ENCODE measurements at regions not wholly inside any gene's neighbourhood (a gene's known extent, or its start where the extent isn't known, plus 50 kb on each side); places are given as distances from the start of the nearest gene placed in this dataset.
"Not testable (repeated sequence)": the region's sequence is repeated elsewhere in the genome, so short reads cannot be mapped to it uniquely, and the experiment has no call there.

- H3K27me3 ChIP-seq; H3K27ac ChIP-seq; intact Hi-C loops (cut with DNase I); H3K4me1 ChIP-seq; H3K4me3 ChIP-seq; H3K9me3 ChIP-seq; ATAC-seq; H3K36me3 ChIP-seq; DNase-seq: not testable (repeated sequence)
These were observed 189.2 kb upstream of the WSB1 start for GRCh38 chr17:27104605-27105221.

- Histone ChIP-seq H3K9me3 (no peaks in the 10 kb centered on the region), H3K36me3 (no peaks in the 10 kb centered on the region), H3K4me1 (no peaks in the 10 kb centered on the region), H3K4me3 (no peak overlapping the region), H3K27ac (no peak overlapping the region), H3K27me3 (no peaks in the 10 kb centered on the region)
- DNase-seq = no peak
- intact Hi-C loops (cut with DNase I) = no loop called here
- no peak for ATAC-seq
- no peak for TF ChIP-seq CTCF (IDR thresholded peaks at IDR 0.05)
These were observed 188.3 kb upstream of the WSB1 start for GRCh38 chr17:27105636-27106035.

GRCh38 chr17:27106347-27106981 is 187.4 kb upstream of the WSB1 start:
- ATAC-seq (no peak), DNase-seq (no peak)
- no peaks in the 10 kb centered on the region for H3K4me1 ChIP-seq
- H3K9me3 ChIP-seq = no peaks in the 10 kb centered on the region
- H3K27ac ChIP-seq = no peak overlapping the region
- no peak for TF ChIP-seq CTCF (IDR thresholded peaks at IDR 0.05)
- no peak overlapping the region for H3K4me3 ChIP-seq
- H3K27me3 ChIP-seq = no peaks in the 10 kb centered on the region
- H3K36me3 ChIP-seq = no peaks in the 10 kb centered on the region
- intact Hi-C loops (cut with DNase I) = no loop called here

- H3K27ac ChIP-seq = no peak overlapping the region
- TF ChIP-seq CTCF (IDR thresholded peaks at IDR 0.05) = no peak
- no peaks in the 10 kb centered on the region for H3K4me1 ChIP-seq
- no peaks in the 10 kb centered on the region for H3K36me3 ChIP-seq
- no peak for ATAC-seq
- intact Hi-C loops (cut with DNase I) = no loop called here
- no peaks in the 10 kb centered on the region for H3K9me3 ChIP-seq
- H3K27me3 ChIP-seq = no peaks in the 10 kb centered on the region
- H3K4me3 ChIP-seq = no peak overlapping the region
- DNase-seq = no peak
These were observed 186.9 kb upstream of the WSB1 start for GRCh38 chr17:27106982-27107360.

- ATAC-seq; H3K36me3 ChIP-seq; H3K9me3 ChIP-seq; H3K27me3 ChIP-seq; H3K4me3 ChIP-seq; DNase-seq; H3K27ac ChIP-seq; H3K4me1 ChIP-seq; intact Hi-C loops (cut with DNase I): not testable (repeated sequence)
These were observed 186.3 kb upstream of the WSB1 start for GRCh38 chr17:27107386-27108328.

GRCh38 chr17:27109346-27109745 is 184.6 kb upstream of the WSB1 start:
- no peak for TF ChIP-seq CTCF (IDR thresholded peaks at IDR 0.05)
- no peak for ATAC-seq
- DNase-seq = no peak
- no peaks in the 10 kb centered on the region for H3K27me3 ChIP-seq
- H3K27ac ChIP-seq = no peak overlapping the region
- no peaks in the 10 kb centered on the region for H3K9me3 ChIP-seq
- H3K4me3 ChIP-seq = no peak overlapping the region
- no peaks in the 10 kb centered on the region for H3K4me1 ChIP-seq
- intact Hi-C loops (cut with DNase I) = no loop called here
- H3K36me3 ChIP-seq = no peaks in the 10 kb centered on the region

Data from upper lobe of right lung (tissue), 1 donor.